ENCODE measurements at regions not wholly inside any gene's neighbourhood (a gene's known extent, or its start where the extent isn't known, plus 50 kb on each side); places are given as distances from the start of the nearest gene placed in this dataset.
"Not testable (repeated sequence)": the region's sequence is repeated elsewhere in the genome, so short reads cannot be mapped to it uniquely, and the experiment has no call there.

DNA sequence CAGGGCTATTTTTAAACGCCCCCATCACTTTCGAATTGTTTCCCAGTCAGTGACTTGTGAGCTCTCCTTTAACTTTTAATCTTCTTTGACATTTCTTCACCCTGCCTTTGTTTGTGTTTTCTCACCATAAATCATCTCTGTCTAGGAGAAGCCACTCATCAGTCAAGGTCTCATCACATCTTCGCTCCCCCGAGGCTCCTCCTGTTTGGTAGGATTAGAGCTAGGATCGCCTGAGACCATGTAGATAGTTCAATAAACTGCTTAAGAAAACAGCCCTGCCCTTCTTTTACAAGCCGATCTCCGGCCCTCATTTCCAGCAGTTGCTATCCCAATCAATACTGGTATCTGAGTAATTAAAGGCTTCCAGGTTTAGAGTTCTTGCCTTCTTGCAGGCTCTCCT is 472.8 kb upstream of the ADARB2 start:
- intact Hi-C loops (cut with micrococcal nuclease) = no loop called here

DNA sequence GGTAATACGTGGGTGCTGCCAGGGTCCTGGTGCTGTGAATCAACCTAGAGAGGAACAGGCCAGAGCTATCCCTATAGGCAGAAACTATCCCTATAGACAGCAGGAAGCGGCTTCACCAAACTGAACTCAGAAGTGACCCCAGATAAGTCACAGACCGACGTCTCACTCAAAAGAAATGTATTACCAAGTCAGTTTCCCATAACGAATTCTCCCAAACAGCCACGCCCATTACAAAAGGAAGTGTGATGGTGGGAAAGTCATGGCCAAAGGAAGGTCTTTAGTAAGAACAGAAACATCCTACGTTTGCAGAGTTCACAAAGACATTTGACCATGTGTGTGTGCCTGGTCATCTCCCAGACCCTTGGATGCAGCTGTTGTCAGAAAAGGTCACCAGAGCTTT is 470.8 kb upstream of the ADARB2 start:
- intact Hi-C loops (cut with micrococcal nuclease) = no loop called here

DNA sequence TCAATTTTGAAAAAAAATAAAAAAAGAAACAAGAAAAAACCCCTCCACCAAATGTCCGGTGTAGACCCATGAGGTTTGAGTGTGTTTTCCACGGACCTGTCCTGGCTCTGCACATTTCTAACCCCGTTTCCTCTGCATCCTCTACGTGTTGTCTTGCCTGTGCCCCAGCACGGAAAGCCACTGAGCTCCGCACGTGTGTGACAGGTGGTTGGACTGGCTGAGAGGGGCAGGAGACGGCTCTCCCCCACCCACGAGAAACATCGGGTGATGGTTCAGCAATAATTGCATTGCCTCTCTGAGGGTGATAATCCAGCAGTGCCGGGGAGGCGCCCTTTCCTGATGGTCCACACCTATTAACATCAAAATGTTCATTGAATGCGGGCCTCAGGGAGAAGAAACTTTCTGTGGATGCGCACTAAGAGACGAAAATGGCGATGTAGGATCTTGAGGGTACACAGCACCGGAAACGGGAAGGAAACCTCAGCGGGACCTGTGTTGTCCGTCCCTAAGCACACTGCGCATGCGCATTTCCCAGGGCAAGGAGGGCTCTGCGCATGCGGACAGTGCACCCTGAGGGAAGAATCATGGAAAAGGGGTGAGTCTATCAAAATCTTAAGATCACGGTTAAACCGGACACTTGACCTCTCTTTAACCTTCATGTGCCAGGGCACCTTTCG is 470.1 kb upstream of the ADARB2 start:
- intact Hi-C loops (cut with micrococcal nuclease) = no loop called here

DNA sequence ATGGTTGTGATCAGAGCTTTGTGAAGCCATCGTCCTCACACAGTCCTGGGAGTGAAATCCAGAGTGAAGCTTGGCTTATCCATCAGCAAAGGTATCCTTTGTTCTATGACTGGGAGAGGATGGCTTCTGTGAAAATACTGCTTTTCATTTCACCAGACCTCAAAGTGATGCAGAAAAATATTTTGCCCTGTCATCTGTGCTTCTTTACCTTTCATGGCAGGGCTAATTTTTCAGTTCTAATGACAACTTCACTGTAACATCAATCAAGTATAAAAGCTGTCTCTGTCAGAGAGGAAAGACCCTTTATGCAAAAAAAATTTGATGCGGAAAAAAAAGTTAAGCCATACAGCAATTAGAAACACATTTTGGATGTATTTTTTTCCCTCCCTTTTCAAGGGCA is 468.1 kb upstream of the ADARB2 start:
- intact Hi-C loops (cut with micrococcal nuclease) = no loop called here

DNA sequence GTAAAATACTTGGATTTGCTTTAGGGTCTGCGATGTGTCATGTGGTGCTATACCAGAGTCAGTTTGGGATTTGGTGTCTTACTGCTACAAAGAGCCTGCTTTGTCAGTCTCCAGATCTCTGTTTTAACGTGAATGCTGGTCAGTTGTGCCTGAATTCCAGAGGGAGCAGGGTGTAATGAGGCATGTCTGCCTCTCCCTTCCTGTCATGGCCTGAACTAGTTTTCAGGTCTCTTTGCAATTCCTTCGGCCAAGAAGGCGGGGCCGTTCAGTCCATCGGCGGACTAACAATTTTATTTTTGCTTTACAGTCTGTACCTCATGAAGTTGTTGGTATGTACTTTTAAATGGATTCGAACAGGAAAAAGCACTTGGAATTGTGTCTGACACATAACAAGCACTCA is 465.1 kb upstream of the ADARB2 start:
- intact Hi-C loops (cut with micrococcal nuclease) = no loop called here

DNA sequence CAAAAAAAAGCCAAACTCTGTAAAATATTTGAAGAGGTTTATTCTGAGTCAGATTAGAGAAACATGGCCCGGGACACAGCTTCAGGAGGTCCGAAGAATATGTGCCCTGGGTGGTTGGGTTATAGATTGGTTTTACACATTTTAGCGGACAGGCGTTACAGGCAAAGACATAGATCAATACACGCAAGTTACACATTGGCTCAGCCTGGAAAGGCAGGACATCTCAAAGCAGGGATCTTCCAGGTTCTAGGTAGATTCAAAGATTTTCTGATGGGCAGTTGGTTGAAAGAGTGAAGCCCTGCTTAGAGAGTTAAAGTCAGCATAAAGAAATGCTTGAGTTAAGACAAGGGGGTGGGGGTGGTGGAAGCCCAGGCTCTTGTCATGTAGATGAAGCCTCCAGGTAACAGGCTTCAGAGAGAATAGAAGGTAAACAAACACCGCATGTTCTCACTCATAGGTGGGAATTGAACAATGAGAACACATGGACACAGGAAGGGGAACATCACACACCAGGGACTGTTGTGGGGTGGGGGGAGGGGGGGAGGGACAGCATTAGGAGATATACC is 464.3 kb upstream of the ADARB2 start:
- intact Hi-C loops (cut with micrococcal nuclease) = no loop called here

DNA sequence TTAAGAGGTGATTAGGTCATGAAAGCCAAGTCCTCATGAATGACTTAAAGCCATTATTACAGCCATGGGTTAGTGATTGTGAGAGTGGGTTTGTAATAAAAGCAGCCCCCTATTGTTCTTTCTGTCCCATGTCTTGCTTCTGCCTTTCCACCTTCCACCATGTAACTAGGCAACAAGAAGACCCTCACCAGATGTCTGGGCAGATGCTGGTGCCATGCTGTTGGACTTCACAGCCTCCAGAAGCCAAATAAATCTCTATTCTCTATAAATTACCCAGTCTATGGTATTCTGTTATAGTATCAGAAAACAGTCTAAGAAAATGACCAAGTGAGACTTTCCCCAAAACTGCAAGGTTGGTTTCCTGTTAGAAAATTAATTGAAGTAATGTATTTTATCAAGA is 460.3 kb upstream of the ADARB2 start:
- intact Hi-C loops (cut with micrococcal nuclease) = no loop called here

DNA sequence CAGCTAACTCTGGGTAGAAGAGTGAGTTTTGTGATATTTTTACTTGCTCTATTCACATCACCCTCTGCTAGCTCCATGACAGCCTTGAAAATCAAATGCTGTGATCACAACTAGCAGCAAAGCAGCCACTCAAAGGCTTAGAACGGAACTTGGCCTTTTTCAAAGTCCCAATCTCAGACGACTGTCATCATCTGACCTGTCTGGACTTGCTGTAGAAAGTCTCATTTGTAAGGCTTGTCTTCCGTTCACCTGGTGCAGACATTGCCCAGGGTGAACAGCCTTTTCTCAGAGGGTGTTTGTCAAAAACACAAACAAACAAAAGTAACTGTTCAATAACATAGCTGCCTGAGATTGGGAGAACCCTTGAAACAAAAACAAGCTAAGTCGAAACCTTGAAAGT is 458.9 kb upstream of the ADARB2 start:
- intact Hi-C loops (cut with micrococcal nuclease) = no loop called here

DNA sequence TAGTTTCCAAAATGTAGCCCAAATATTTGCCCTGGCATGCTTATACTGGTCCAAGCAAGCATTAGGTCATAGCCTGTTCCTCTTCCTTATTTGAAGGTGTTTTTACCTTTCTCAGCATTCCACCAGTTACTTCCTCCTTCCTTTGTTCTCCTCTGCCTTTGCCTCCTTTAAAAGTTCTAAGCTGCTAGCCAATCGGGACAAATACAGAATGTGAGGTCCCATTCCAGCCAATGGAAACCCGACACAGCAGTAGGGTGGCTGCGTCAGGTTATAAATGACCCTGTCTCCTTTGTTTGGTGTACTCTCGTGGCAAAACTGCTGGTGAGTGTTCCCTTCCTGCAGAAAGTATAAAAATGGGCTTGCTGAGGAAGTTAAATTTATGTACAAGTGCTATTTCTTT is 452.0 kb upstream of the ADARB2 start:
- intact Hi-C loops (cut with micrococcal nuclease) = not testable (repeated sequence)

DNA sequence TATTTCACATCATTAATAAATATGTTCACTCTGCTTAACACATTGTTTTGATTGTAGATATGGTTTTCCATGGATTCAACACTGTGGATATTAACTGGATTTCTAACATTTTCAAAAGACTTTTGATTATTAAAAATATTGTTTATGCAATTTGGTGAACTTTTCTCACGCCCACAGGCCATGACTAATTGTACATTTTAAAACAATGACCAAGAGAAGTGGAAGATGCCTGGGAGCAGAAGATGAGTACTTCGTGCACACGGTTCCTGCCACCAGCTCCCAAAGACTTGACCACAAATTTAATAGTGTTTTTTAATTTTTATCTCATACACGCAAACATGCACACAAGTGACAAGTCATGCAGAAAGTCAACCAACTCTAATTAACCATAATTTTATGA is 451.0 kb upstream of the ADARB2 start:
- intact Hi-C loops (cut with micrococcal nuclease) = no loop called here

DNA sequence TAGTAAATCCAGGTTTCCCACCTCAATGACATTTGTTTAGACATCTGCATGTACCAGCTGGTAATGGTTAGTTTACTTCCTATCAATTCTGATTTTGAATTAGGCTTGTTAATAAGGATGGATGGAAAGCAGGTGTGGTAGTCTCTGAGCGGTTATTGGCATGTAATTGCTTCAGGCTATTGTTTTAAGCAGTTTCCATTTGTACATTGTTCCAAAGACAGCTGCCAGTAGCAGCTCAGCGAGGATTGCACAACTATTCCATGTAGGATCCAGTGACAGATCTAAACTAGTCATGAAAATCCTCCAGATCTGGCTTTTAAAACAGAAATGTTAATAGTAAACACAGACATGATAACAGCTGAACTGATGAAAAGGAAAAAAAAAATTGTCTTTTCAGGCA is 436.0 kb upstream of the ADARB2 start:
- intact Hi-C loops (cut with micrococcal nuclease) = no loop called here

DNA sequence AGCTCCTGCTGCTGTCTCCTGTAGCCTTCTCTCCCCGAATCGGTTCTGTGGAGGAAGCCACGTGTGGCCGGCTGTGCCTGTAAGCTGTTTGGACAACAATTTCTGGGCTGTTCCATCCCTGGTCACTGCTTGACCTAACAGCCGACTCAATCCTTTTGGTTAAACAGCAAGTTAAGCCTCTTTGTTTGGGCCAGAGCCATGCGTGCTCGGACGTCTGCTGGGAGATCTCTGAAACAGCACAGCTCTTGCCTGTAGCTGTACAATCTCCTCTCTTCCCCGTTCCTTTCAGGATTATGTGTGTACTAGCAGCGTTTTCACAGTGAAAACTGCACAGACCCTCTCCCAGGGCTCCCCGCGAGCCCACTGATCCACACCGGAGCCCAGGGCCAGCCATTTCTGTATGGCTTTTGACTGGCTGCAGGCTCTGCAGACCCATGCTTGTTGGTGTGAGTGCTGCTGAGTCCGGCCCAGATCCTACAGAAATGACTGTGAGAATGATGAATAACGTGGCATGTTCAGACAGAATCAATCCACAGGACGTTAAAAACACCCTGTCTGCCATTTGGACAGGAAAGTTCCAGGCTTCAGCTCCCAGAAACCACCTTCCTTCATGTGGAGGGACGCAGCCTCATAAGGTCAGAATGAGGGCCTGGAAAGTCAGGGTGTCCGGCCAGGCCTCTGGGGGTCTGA is 428.6 kb upstream of the ADARB2 start:
- intact Hi-C loops (cut with micrococcal nuclease) = no loop called here

DNA sequence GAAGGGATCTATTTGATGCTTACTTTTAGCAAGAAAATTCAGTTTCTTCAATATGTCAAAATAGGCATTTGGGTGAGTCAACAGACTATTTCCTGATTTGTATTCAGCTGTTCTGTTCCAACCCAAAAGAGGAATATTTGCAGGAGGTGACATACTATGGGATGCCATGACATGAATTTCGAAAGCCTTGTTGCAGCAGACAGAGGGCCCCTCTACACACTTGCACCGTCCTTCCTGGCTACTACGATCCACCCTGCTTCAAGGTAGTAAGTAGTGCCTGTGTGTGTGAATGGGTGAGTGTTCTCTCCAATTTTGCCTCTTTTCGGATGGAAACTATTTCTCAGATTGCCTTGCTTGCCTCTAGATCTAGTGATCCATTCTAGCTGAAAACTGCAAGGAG is 413.0 kb upstream of the ADARB2 start:
- intact Hi-C loops (cut with micrococcal nuclease) = no loop called here

DNA sequence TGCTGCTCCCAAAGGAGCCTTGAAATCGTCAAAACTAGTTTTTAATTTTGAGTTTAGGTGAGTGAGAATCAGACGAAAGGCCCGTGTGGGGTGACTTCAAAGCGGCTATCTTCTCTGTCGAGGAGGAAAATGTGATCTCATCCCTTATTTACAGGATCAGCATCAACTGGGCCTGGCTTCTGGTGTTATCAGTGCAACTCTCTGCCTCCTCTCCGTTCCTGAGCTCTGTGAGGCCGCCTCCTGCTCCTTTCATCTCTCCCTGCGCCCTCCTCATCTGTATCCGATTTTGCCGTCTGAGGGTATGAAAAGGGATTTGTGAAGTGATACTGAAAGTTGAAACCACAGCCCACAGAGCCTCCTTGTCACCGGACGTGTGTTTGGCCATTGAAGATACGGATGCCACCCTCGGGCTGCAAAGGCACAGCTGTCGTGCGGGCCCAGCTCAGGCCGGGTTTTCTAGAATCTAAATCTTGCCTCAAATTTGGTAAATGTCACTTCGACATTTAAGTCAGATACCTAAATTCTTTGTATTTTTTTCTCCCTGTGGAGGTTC is 408.7 kb upstream of the ADARB2 start:
- intact Hi-C loops (cut with micrococcal nuclease) = no loop called here

DNA sequence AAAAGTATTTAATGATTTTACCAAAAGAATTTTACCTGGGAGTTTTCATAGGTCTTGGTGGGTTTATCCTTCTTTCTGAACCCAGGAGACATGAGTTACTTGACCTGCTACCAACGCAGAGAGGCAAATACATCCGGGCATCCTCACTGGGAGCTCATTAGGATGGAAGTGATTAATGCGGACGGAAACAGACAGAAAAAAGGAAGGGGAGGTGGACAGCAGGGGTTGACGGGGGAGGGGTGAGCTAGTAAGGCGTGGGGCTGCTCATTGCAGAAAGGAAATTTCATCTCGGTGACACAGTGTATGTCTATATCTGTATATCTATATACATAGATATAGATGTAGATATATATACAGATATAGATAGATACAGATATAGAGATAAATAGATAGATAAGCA is 408.2 kb upstream of the ADARB2 start:
- intact Hi-C loops (cut with micrococcal nuclease) = no loop called here

DNA sequence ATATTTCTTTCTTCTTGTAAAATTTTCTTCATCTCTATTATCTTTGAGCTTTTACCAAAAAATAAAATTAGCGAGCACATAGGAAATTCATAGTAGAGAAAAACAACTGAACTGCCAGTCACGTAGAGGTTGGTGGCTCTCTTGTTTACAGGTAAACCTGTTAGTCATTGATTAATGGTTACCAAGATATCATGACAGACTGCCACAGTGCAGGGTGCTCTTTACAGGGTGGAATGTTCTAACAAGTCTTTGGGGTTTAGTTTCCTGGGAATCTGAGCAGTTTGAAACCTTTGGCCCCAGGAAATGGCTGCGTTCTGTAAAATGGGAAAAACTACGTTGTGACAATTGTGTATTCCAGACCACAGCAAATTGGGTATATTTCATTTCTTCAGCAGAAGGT is 407.3 kb upstream of the ADARB2 start:
- intact Hi-C loops (cut with micrococcal nuclease) = no loop called here

DNA sequence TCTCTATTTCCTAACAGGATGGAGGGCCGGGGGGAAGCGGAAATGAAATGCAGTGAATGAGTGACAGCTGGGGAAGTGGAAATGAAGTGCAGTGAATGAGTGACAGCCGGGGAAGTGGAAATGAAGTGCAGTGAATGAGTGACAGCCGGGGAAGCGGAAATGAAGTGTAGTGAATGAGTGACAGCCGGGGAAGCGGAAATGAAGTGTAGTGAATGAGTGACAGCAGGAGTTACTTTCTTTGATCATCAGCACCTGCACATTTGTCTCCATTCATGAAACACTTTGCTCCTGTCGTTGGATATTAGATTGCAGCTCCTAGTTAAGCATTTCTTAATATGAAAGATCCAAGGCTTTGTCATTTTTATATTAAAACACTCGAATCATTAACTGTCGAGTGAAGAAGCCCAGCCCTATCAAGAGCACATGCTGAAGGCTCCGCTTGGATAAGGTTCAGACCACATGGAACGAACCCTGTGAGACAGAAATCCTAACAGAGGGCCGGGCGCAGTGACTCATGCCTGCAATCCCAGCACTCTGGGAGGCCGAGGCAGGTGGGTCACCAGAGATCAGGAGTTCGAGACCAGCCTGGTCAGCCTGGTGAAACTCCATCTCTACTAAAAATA is 406.0 kb upstream of the ADARB2 start:
- intact Hi-C loops (cut with micrococcal nuclease) = no loop called here

DNA sequence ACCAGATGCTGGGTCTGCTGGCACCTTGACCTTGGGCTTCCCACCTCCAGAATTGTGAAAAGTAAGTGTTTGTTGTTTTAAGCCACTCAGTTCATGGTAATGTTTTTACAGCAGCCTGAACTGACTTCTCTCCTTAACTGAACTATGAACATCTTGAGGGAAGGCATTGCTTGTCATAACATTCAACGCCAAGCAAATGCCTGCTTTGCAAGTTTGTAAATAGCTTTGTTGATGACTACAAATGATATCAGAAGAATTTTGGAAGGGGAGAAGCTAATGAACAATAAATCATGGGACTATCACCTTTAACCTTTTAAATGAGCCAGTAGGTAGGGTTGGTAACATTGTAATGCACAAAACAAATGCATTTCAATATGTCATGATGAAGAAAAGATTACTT is 402.4 kb upstream of the ADARB2 start:
- intact Hi-C loops (cut with micrococcal nuclease) = no loop called here

DNA sequence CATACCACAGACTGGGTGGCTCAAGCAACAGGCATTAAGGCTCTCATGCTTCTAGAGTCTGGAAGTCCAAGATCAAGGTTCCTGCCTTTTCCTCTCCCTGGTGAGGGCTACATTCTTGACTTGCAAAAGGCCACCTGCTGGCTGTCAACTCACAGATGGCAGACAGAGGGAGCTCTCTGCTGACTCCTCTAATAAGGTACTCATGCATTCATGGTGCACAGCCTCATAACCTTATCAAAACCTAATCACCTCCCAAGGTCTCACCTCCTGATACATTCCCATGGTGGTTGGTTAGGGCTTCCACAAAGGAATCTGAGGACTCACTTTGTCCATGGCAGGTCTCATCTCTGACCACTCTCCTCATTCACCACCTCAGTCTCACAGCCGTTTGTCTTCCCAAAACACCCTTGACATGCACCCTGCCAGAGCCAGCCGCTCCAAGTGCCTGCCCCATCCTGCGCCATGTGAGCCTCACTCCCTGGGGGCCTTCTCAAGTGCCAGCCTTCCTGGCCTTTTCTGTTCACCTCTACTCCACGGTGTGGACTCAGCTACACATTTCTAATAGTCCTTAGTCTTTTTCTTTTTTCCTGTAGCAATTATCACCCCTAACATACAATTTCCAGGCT is 400.3 kb upstream of the ADARB2 start:
- intact Hi-C loops (cut with micrococcal nuclease) = no loop called here

DNA sequence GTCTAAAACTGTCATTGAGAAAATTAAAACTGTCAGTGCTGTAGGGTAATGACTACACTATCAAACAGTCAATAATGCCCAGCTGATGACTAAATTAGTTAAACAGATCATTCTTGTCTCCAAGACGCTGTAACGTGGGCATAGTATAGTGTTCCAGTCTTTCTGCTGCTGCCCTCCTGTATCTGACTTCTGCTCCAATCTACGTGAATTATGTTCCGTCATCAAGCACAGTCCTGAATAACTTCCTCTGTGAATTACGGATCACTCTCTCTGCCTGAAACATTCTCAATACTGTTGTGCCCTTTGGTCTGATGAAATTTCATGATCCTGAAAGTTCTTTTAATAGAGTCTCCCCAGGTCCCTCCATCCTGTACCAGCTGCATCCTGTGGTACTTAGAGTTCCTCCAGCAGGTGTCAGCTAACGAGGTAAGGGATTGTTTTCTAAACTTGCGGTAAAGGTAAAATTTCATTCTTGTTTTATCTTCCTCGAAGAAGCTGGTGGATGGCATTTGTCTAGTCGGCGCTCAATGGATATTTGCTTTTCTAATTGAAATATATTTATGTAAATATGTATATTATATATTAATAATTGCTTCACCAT is 393.5 kb upstream of the ADARB2 start:
- intact Hi-C loops (cut with micrococcal nuclease) = no loop called here

DNA sequence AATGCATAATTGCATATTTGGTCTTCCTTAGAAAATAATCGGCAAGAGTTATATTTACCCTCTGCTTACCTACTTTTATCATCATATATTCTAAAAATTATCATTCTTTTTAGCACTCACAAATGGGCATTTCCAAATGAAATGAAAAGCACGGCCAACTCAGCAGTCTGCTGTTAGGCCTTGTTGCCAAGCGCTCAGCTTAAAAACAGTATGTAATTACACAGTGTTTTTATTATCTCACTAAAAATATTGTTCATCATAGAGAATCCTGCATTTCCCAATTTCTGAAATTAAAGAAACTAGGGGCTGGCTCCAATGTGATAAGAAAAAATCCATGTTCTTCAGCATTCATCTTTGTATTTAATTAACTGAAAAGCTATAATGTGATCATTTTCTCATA is 391.7 kb upstream of the ADARB2 start:
- intact Hi-C loops (cut with micrococcal nuclease) = no loop called here

DNA sequence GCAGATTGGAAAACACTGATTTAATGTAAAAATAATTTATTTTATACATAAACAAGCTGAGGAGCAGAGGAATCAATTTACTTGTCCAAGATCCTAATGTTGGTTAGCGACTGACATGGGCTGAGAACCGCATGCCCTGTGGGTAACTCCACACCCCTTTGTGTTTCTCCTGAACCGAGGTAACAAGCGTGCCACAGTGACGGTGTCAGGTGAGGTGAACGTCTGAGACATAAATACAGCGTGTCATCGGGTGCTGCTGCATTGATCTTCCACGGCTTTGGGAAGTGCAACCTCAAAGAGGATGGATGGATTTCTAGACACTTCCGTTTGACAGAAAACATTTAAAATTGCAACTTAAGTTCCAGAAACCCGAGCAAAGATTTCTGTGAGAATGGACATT is 386.8 kb upstream of the ADARB2 start:
- intact Hi-C loops (cut with micrococcal nuclease) = no loop called here

All from T-helper 2 cell treated with Interferon-gamma antibody and Interleukin-4, amounts not matched to agents 100 ng/mL and 5 ng/mL, for 36 hours (primary cell).